Stimulated activated naive CD8-positive, alpha-beta T cell treated with anti-CD3 and anti-CD28 coated beads, Interleukin-15, amount 100 ng/mL, for 72 hours (primary cell): ENCODE measurements at regions not wholly inside any gene's neighbourhood (a gene's known extent, or its start where the extent isn't known, plus 50 kb on each side); places are given as distances from the start of the nearest gene placed in this dataset.

Experiments
- ATAC-seq: fragments of 150-1000 bp; cut with Tn5 transposase; 2 replicates; pipeline ENCODE4 v1.10.0; 2021; ENCODE audit warnings: mild to moderate bottlenecking, moderate library complexity
- DNase-seq, 2 donors: peaks; one replicate each; pipeline ENCODE4 v3.0.0; 2021 to 2022
- H3K27ac Mint-ChIP-seq, 2 donors: one replicate each; pipeline ENCODE4 v1.8.0; 2022; ENCODE audit warnings: mild to moderate bottlenecking in 2 of 2, mixed read lengths in 2 of 2, moderate library complexity in 2 of 2
- H3K27me3 Mint-ChIP-seq: one replicate; pipeline ENCODE4 v1.8.0; 2022; ENCODE audit warnings: mixed read lengths
- H3K4me1 Mint-ChIP-seq: one replicate; pipeline ENCODE4 v1.8.0; 2022; ENCODE audit warnings: mild to moderate bottlenecking, mixed read lengths
- H3K4me3 Mint-ChIP-seq, 2 donors: one replicate each; pipeline ENCODE4 v1.8.0; 2022; ENCODE audit warnings: mild to moderate bottlenecking in 2 of 2, mixed read lengths in 2 of 2, moderate library complexity in 1 of 2
- H3K9me3 Mint-ChIP-seq, 2 donors: one replicate each; pipeline ENCODE4 v1.8.0; 2022; ENCODE audit warnings: mixed read lengths in 2 of 2

GRCh38 chr9:2320632-2321031, 301.0 kb upstream of the VLDLR start:
- Mint-ChIP-seq H3K27me3 (peaks cover 8% of the 10 kb centered on the region), H3K4me1 (no peaks in the 10 kb centered on the region), H3K27ac (no peak overlapping the region), H3K9me3 (peaks cover under 1 to 3% of the 10 kb centered on the region in 2 donors), H3K4me3 (no peak overlapping the region)
- DNase-seq, result no peak
- no peak for ATAC-seq

GRCh38 chr9:2321523-2322148, 300.0 kb upstream of the VLDLR start:
- Mint-ChIP-seq H3K4me3 (no peak overlapping the region), H3K27ac (no peak overlapping the region), H3K4me1 (no peaks in the 10 kb centered on the region), H3K9me3 (no peaks in the 10 kb centered on the region), H3K27me3 (peaks cover 8% of the 10 kb centered on the region)
- DNase-seq (no peak), ATAC-seq (no peak)

- no peak for DNase-seq
- H3K27ac Mint-ChIP-seq, result no peak overlapping the region
- peaks cover 8% of the 10 kb centered on the region for H3K27me3 Mint-ChIP-seq
- no peaks in the 10 kb centered on the region for H3K9me3 Mint-ChIP-seq
- H3K4me1 Mint-ChIP-seq, result no peaks in the 10 kb centered on the region
- ATAC-seq, result no peak
- no peak overlapping the region for H3K4me3 Mint-ChIP-seq
Measured at GRCh38 chr9:2324742-2325141, 296.8 kb upstream of the VLDLR start.

GRCh38 chr9:2332663-2333062, 288.9 kb upstream of the VLDLR start:
- ATAC-seq (no peak), DNase-seq (no peak)
- Mint-ChIP-seq H3K27me3 (no peaks in the 10 kb centered on the region), H3K4me1 (no peaks in the 10 kb centered on the region), H3K4me3 (no peak overlapping the region), H3K9me3 (peaks cover 0 to 7% of the 10 kb centered on the region in 2 donors), H3K27ac (no peak overlapping the region)

- Mint-ChIP-seq H3K27me3 (no peaks in the 10 kb centered on the region), H3K4me3 (no peak overlapping the region), H3K4me1 (no peaks in the 10 kb centered on the region), H3K9me3 (peaks cover 0 to 4% of the 10 kb centered on the region in 2 donors), H3K27ac (no peak overlapping the region)
- DNase-seq (no peak), ATAC-seq (no peak)
Measured at GRCh38 chr9:2335260-2335659, 286.3 kb upstream of the VLDLR start.

GRCh38 chr9:2336055-2336454, 285.5 kb upstream of the VLDLR start:
- H3K9me3 Mint-ChIP-seq, result no peaks in the 10 kb centered on the region
- DNase-seq, result no peak
- H3K27ac Mint-ChIP-seq, result no peak overlapping the region
- no peaks in the 10 kb centered on the region for H3K27me3 Mint-ChIP-seq
- no peaks in the 10 kb centered on the region for H3K4me1 Mint-ChIP-seq
- ATAC-seq, result no peak
- no peak overlapping the region for H3K4me3 Mint-ChIP-seq

GRCh38 chr9:2337131-2337530, 284.5 kb upstream of the VLDLR start:
- ATAC-seq, result no peak
- Mint-ChIP-seq H3K27ac (no peak overlapping the region), H3K4me1 (no peaks in the 10 kb centered on the region), H3K4me3 (no peak overlapping the region), H3K9me3 (no peaks in the 10 kb centered on the region), H3K27me3 (no peaks in the 10 kb centered on the region)
- no peak for DNase-seq

GRCh38 chr9:2337627-2338026, 284.0 kb upstream of the VLDLR start:
- ATAC-seq, result no peak

GRCh38 chr9:2338777-2339365, 282.7 kb upstream of the VLDLR start:
- H3K4me1 Mint-ChIP-seq, result no peaks in the 10 kb centered on the region
- ATAC-seq, result no peak
- no peak overlapping the region for H3K27ac Mint-ChIP-seq
- DNase-seq, result no peak
- H3K9me3 Mint-ChIP-seq, result no peaks in the 10 kb centered on the region
- no peak overlapping the region for H3K4me3 Mint-ChIP-seq
- no peaks in the 10 kb centered on the region for H3K27me3 Mint-ChIP-seq

More at GRCh38 chr9:2337627-2338026, 284.0 kb upstream of the VLDLR start:
- no peak for DNase-seq
- Mint-ChIP-seq H3K4me1 (no peaks in the 10 kb centered on the region), H3K27ac (no peak overlapping the region), H3K4me3 (no peak overlapping the region), H3K27me3 (no peaks in the 10 kb centered on the region), H3K9me3 (no peaks in the 10 kb centered on the region)

- Mint-ChIP-seq H3K27me3 (no peaks in the 10 kb centered on the region), H3K9me3 (no peaks in the 10 kb centered on the region), H3K4me1 (no peaks in the 10 kb centered on the region), H3K27ac (no peak overlapping the region), H3K4me3 (no peak overlapping the region)
- ATAC-seq, result no peak
- no peak for DNase-seq
Measured at GRCh38 chr9:2339416-2339815, 282.2 kb upstream of the VLDLR start.

GRCh38 chr9:2340046-2340760, 281.4 kb upstream of the VLDLR start:
- H3K4me1 Mint-ChIP-seq, result no peaks in the 10 kb centered on the region
- ATAC-seq, result no peak

GRCh38 chr9:2341126-2341525, 280.5 kb upstream of the VLDLR start:
- Mint-ChIP-seq H3K4me3 (no peak overlapping the region), H3K9me3 (peaks cover 0 to under 1% of the 10 kb centered on the region in 2 donors), H3K27me3 (no peaks in the 10 kb centered on the region), H3K4me1 (no peaks in the 10 kb centered on the region), H3K27ac (no peak overlapping the region)
- no peak for ATAC-seq
- no peak for DNase-seq

More at GRCh38 chr9:2340046-2340760, 281.4 kb upstream of the VLDLR start:
- no peaks in the 10 kb centered on the region for H3K9me3 Mint-ChIP-seq
- DNase-seq, result no peak
- no peaks in the 10 kb centered on the region for H3K27me3 Mint-ChIP-seq
- H3K27ac Mint-ChIP-seq, result no peak overlapping the region
- H3K4me3 Mint-ChIP-seq, result no peak overlapping the region

GRCh38 chr9:2341956-2342355, 279.6 kb upstream of the VLDLR start:
- no peak overlapping the region for H3K4me3 Mint-ChIP-seq
- no peaks in the 10 kb centered on the region for H3K4me1 Mint-ChIP-seq
- no peaks in the 10 kb centered on the region for H3K27me3 Mint-ChIP-seq
- peaks cover 0 to 6% of the 10 kb centered on the region in 2 donors for H3K9me3 Mint-ChIP-seq
- H3K27ac Mint-ChIP-seq, result no peak overlapping the region
- no peak for ATAC-seq
- no peak for DNase-seq

GRCh38 chr9:2343756-2344155, 277.8 kb upstream of the VLDLR start:
- no peak for ATAC-seq
- no peaks in the 10 kb centered on the region for H3K27me3 Mint-ChIP-seq
- H3K4me3 Mint-ChIP-seq, result no peak overlapping the region
- H3K27ac Mint-ChIP-seq, result no peak overlapping the region
- peaks cover 6% of the 10 kb centered on the region in 2 donors for H3K9me3 Mint-ChIP-seq
- no peaks in the 10 kb centered on the region for H3K4me1 Mint-ChIP-seq
- no peak for DNase-seq

GRCh38 chr9:2344436-2344835, 277.2 kb upstream of the VLDLR start:
- peaks cover 6% of the 10 kb centered on the region in 2 donors for H3K9me3 Mint-ChIP-seq
- ATAC-seq, result no peak
- no peaks in the 10 kb centered on the region for H3K27me3 Mint-ChIP-seq
- no peak for DNase-seq
- H3K4me1 Mint-ChIP-seq, result no peaks in the 10 kb centered on the region
- no peak overlapping the region for H3K27ac Mint-ChIP-seq
- no peak overlapping the region for H3K4me3 Mint-ChIP-seq

- Mint-ChIP-seq H3K27ac (no peak overlapping the region), H3K27me3 (no peaks in the 10 kb centered on the region), H3K4me1 (no peaks in the 10 kb centered on the region), H3K4me3 (no peak overlapping the region), H3K9me3 (peaks cover 6% of the 10 kb centered on the region in 2 donors)
- no peak for DNase-seq
- ATAC-seq, result no peak
Measured at GRCh38 chr9:2345013-2345412, 276.6 kb upstream of the VLDLR start.
